HEK293 (cell line): ENCODE measurements at regions not wholly inside any gene's neighbourhood (a gene's known extent, or its start where the extent isn't known, plus 50 kb on each side); places are given as distances from the start of the nearest gene placed in this dataset.

ENCODE experiments used
- REPIN1 ChIP-seq: fragments of 450-650 bp; formaldehyde crosslinking; IDR thresholded peaks from 2 replicates; pipeline ENCODE4 v1.5.1; 2017; ENCODE audit warnings: missing biosample characterization, missing genetic modification characterization, low read depth
- TCF7L2 ChIP-seq: IDR thresholded peaks from 2 replicates; pipeline ENCODE4 v1.6.1; 2011; ENCODE audit warnings: low read depth, mild to moderate bottlenecking, inconsistent platforms, low read length, moderate library complexity, borderline replicate concordance
- ZBTB7A ChIP-seq: fragments of 450-650 bp; formaldehyde crosslinking; IDR thresholded peaks from 2 replicates; pipeline ENCODE4 v1.5.1; 2016; ENCODE audit warnings: low read depth, missing biosample characterization, missing genetic modification characterization
- ZFP37 ChIP-seq: fragments of 450-650 bp; formaldehyde crosslinking; IDR thresholded peaks from 2 replicates; pipeline ENCODE4 v1.5.1; 2016; ENCODE audit warnings: missing biosample characterization, missing genetic modification characterization
- ZNF274 ChIP-seq, 2 experiments: fragments of 200-500 bp in 1 of 2; fragments of 450-650 bp in 1 of 2; sonication (Bioruptor generic) in 1 of 2; formaldehyde crosslinking in 1 of 2; IDR thresholded peaks; 2 replicates each; pipeline versions ENCODE4 v1.5.1 to v1.6.1; 2014 to 2016; ENCODE audit warnings: borderline replicate concordance in 1 of 2, inconsistent platforms in 1 of 2, low read length in 1 of 2, missing biosample characterization in 1 of 2, missing genetic modification characterization in 1 of 2
- ZNF416 ChIP-seq: fragments of 450-650 bp; formaldehyde crosslinking; IDR thresholded peaks from 2 replicates; pipeline ENCODE4 v1.5.1; 2016; ENCODE audit warnings: missing biosample characterization, missing genetic modification characterization
- ZNF664 ChIP-seq: fragments of 450-650 bp; formaldehyde crosslinking; IDR thresholded peaks from 2 replicates; pipeline ENCODE4 v1.5.1; 2016; ENCODE audit warnings: missing biosample characterization, missing genetic modification characterization
- TF ChIP-seq, protein P1 (sequence below): fragments of 450-650 bp; IDR thresholded peaks from 2 replicates; pipeline ENCODE4 v1.5.1; 2018; ENCODE audit warnings: missing biosample characterization, missing genetic modification characterization
- TF ChIP-seq, protein P2 (sequence below): fragments of 450-650 bp; formaldehyde crosslinking; IDR thresholded peaks from 2 replicates; pipeline ENCODE4 v1.5.1; 2016; ENCODE audit warnings: missing biosample characterization, missing genetic modification characterization

DNA sequence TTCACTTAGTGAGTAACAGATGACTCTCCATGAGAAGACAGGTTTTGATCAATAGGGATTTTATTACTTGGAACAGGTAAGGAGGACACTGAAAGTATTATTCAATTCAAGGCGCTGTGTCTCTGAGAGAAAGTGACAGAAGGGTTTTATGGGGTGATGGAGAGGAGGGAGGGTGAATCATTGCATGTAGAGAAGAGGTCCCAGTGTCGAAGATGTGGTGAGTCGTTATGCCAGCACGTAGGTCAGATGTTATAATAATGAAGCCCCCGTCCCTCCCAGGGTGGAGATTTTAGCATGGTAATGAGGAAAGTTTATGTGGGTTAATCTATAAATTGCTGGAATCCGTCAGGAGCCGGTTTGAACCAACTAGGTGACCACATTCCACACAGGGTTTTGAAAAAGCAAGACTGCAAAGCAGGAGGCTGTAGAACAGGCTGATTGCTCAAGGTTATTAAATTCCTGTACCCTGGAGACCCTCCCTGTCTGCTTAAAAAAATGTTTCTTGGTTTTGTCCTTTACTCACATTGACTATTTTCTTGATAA is 586.4 kb upstream of the TMPRSS15 start:
- TF ChIP-seq, protein P1, sequence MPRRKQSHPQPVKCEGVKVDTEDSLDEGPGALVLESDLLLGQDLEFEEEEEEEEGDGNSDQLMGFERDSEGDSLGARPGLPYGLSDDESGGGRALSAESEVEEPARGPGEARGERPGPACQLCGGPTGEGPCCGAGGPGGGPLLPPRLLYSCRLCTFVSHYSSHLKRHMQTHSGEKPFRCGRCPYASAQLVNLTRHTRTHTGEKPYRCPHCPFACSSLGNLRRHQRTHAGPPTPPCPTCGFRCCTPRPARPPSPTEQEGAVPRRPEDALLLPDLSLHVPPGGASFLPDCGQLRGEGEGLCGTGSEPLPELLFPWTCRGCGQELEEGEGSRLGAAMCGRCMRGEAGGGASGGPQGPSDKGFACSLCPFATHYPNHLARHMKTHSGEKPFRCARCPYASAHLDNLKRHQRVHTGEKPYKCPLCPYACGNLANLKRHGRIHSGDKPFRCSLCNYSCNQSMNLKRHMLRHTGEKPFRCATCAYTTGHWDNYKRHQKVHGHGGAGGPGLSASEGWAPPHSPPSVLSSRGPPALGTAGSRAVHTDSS (tag by site-specific recombination): no peak
- no peak for TF ChIP-seq ZNF274 (IDR thresholded peaks at IDR 0.05; ENCODE audit: low read length)
- no peak for TF ChIP-seq ZNF274 (tag by site-specific recombination; IDR thresholded peaks at IDR 0.05; ENCODE audit: borderline replicate concordance)
- TF ChIP-seq, protein P2, sequence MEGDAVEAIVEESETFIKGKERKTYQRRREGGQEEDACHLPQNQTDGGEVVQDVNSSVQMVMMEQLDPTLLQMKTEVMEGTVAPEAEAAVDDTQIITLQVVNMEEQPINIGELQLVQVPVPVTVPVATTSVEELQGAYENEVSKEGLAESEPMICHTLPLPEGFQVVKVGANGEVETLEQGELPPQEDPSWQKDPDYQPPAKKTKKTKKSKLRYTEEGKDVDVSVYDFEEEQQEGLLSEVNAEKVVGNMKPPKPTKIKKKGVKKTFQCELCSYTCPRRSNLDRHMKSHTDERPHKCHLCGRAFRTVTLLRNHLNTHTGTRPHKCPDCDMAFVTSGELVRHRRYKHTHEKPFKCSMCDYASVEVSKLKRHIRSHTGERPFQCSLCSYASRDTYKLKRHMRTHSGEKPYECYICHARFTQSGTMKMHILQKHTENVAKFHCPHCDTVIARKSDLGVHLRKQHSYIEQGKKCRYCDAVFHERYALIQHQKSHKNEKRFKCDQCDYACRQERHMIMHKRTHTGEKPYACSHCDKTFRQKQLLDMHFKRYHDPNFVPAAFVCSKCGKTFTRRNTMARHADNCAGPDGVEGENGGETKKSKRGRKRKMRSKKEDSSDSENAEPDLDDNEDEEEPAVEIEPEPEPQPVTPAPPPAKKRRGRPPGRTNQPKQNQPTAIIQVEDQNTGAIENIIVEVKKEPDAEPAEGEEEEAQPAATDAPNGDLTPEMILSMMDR: no peak
- TF ChIP-seq ZBTB7A (tag by site-specific recombination): no peak
- no peak for TF ChIP-seq ZNF664 (tag by site-specific recombination)
- TF ChIP-seq TCF7L2: no peak
- no peak for TF ChIP-seq ZFP37
- no peak for TF ChIP-seq ZNF416 (tag by site-specific recombination)
- TF ChIP-seq REPIN1 (tag by site-specific recombination): no peak
